Suppressor macrophage treated with lipopolysaccharide for 1 hour (primary cell): ENCODE measurements at regions not wholly inside any gene's neighbourhood (a gene's known extent, or its start where the extent isn't known, plus 50 kb on each side); places are given as distances from the start of the nearest gene placed in this dataset.
A peak's percentile ranks its signal among the peaks of the same experiment; 100 is the strongest.
"Not testable (repeated sequence)": the region's sequence is repeated elsewhere in the genome, so short reads cannot be mapped to it uniquely, and the experiment has no call there.

Source experiments
- DNase-seq, 3 donors: peaks; one replicate each; pipeline ENCODE4 v3.0.0-alpha.2; 2020 to 2022

- no peak for DNase-seq
These were observed 193.9 kb upstream of the HS6ST1 start for GRCh38 chr2:128512379-128513115.

- DNase-seq, result peak; percentile 65 to 85 (median 83)
These were observed 194.7 kb upstream of the HS6ST1 start for GRCh38 chr2:128513116-128513960.

- DNase-seq, result peak; percentile 82 to 85 (median 83)
These were observed 195.3 kb upstream of the HS6ST1 start for GRCh38 chr2:128513961-128514283.

GRCh38 chr2:128514555-128514955 is 195.9 kb upstream of the HS6ST1 start:
- DNase-seq, result no peak

GRCh38 chr2:128516938-128517337 is 198.3 kb upstream of the HS6ST1 start:
- DNase-seq, result no peak

DNA sequence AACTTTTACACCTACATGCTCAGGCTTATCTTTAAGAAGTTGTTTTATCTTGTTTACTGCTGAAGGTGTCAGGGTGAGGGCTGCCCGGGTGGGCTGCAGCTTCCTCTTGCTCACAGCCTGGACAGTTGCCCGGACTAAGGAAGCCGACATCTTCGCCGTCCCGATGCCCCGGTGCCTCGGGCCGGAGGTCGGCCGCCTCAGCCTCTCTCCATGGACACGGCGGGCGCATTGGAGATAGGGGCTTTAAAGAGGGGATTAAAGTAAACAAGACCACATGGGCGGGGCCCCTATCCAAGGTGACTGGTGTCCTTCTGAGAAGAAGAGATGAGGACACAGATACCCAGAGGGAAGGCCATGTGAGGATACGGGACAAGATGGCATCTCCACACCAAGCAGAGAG is 200.4 kb upstream of the HS6ST1 start:
- not testable (repeated sequence) for DNase-seq

DNA sequence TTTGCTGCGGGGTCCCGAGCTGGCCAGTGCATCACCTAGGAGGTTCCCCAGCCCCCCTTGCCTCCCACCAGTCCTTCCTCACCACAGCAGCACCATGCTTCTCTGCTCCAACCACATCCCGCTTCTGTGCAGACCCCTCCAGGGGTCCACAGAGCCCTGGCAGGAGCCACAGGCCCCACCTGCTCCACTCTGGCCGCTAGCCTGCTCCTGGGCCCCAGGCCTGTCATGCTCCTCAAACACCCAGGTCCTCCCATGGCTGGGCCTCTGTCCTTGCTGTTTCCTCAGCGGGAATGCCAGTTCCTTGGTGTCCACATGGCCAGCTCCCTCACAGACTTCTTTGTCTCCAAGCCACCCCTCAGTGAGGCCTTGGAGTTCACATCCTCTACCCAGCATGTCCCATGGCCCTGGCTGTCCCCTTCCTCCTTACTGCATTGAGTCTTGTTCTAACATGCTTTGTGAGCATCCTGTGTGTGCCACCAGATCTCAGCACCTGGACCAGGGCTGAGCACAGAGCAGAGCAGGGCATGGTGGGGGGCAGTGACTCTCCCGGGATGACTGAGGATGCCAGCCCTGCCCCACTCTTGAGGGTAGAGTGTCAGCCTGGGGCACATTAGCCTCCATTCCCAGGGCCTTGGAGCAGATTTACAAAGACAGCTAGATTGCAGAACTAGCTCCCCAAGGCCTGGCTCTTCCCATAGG is 201.0 kb upstream of the HS6ST1 start:
- DNase-seq, result no peak

DNA sequence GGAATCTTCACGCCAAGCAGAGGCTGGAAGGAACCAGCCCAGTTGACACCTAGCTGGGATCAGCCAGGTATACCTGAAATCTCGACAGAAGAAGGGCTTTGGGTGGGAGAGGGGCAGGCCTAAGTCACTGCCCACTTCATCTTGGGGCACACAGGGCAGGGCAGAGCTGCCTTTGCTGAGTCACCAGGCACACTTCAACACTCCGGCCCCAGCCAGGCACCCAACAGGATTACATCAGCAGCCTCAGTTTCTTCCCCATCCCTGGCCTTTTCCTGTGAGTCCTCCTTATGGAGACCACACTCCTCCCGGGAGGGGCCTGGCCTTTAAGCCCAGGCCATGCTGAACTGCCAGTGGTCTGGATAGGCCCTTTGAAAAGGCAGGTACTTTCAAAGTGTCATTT is 201.7 kb upstream of the HS6ST1 start:
- peak; percentile 54 to 67 (median 60) for DNase-seq

DNA sequence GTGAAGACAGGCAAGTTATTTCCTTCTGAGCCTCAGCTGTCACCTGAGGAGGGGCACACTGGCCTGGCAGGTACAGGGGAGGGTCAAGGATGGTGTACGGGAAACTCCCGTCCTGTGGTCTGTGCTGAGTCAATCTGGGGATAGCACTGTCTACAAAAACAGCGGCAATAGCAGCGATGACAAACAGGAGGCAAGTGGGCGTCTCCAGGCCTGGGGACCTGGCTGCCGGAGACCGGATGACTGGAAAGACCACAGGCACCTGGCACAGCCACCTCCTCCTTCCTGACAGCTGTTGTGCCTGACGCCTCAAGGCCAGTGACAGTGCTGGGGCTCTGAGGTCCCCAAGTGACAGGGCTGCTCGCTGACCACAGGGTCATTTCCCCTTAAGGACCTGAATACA is 202.1 kb upstream of the HS6ST1 start:
- DNase-seq, result peak; percentile 78 to 85 (median 80)

DNA sequence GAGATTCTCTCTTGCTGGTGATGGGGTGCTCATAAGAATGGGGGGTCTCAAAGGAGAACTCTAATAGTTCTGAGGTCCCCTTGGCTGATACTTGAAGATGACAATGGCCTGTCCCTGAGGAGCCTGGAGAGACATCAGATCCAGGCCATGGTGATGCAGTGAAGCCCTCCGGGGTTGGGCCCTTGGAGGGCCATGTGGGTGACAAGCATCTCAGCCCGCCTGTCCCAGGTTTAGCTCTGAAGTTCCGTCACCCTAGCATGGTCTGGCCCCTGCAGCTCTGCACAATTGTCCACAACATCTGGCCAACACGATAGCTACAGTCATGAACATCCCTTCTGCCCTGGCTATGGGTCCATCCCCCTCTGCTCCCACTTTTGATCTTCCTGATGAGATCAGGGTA is 202.8 kb upstream of the HS6ST1 start:
- no peak for DNase-seq

- no peak for DNase-seq
These were observed 204.2 kb upstream of the HS6ST1 start for GRCh38 chr2:128522829-128523228.

DNA sequence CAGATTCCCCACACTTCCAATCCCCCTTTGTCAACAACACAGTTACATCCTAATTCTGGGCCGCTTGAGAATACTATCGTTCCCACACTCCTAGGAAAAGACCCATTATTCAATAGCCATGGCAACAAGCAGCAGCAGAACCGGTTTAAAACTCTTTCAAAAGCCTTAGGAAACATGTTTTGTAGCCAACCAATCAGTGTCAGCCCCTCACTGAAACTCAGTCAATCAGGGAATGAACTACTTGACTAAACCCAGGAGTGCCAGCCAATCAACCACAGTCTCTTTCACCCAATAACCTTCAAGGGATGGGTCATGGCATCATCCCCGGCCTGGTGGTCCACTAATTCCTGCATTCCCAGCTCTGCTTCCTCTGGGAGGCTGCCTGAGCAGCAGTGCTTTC is 204.8 kb upstream of the HS6ST1 start:
- no peak for DNase-seq

GRCh38 chr2:128524183-128524582 is 205.5 kb upstream of the HS6ST1 start:
- no peak for DNase-seq

DNA sequence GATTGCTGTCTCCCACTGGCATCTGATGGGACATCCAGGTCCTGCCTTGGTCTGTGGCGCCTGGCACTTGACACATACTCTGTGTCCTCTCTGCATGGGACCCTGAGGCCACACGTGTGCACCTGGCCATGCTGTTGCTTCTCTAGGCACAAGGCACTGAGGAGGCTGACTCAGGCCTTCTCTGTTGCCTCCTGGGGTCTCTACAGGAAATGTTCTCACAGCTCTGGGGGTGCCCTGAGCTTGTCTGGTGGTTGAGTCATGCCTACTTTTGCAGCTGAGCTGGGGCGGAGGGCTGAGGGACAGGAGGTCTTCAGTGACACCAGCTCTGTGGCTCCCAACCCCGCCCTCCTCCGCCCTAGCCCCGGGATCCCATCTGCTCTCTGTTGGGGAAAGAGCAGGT is 207.0 kb upstream of the HS6ST1 start:
- no peak for DNase-seq

DNA sequence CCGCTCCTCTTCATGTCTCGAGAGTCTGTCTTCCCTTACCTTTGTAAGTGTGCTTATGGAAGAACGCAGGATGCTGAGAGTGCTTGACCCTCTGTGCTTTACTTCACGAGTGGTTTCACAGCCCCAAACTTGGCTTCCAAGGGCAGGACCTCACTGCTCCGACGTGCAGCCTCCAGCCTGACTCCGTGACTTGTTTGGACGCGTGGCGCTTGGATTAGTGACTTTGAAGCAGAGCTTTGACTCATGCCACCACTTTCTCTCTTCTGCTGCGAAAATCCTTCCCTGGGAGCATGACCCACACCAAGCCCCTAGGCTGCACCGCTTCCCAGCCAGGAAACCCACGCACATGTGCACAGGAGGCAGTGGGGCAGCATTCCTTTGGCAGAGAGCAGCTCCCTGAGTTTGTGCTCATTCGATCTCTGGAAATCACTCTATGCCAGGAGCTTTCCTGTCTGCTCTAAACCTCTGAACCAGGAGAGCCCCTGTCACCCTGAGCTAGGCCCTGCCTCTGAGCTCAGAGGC is 207.8 kb upstream of the HS6ST1 start:
- no peak for DNase-seq

DNA sequence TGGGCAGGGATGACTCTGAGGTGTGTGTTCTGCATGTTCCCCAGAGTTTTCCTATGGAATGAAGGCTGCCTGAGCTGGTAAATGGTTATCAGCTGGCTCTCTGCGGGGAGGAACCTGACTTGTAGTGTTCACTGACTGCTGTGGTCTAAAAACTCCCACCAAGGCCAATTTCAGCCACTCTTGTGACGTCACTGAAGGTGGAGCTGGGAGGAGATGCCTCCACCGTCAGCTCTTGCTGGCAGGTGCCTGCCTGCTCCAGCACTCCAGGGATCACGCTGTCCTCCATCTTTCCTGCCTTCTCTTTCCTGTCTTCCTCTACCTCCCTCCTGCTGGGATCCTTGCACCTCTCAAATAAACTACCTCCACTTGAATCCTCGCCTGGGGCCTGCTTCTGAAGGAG is 209.5 kb upstream of the HS6ST1 start:
- no peak for DNase-seq

DNA sequence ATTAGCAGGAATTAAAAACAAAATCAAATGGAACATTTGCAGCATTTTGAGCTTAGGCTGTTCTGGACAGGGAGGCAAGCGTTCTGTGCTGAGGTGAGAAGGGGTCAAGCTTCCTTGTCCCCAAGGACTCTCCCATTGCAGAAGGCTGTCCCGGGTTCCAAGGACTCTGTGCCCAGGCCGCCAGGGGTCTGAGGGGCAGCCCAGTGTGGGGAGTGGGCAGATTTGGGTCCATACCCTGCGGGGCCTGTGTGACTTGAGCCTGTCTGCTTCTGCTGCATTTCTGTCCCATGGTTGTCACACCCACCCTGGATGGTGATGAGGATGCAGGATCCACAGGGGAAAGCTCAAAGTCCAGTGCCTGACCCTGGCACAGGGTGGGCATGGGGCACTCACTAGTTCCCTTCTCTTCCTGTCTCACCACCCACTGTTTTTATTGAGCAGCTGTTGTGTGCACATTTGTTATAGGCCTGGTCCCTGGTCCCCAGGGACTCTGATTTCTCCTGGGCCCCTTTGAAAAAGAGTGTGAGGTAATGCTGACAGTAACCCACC is 211.4 kb upstream of the HS6ST1 start:
- DNase-seq, result no peak

- DNase-seq, result peak in 1 of 3 donors; percentile 24
These were observed 213.2 kb upstream of the HS6ST1 start for GRCh38 chr2:128531856-128532255.

DNA sequence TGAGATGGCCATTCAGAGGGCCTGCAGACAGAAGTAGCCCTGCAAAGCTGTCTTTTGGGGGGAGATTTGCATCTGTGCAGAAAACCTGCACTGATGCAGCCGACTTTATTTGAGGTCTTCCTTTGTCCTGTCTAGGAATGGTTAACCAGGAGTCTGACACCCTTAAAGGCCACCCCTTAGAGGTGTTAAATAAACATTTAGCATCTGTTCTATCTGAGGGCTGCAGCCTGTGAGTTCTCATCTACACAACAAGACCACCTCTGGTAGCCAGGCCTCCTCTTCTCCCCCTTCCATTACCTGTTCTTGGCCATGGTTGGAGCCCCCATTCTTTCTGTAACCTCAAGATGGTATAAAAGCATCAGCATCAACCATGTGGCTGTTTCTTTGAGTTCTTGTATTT is 214.4 kb upstream of the HS6ST1 start:
- DNase-seq, result no peak

- DNase-seq, result no peak
These were observed 216.2 kb upstream of the HS6ST1 start for GRCh38 chr2:128534688-128535392.

DNA sequence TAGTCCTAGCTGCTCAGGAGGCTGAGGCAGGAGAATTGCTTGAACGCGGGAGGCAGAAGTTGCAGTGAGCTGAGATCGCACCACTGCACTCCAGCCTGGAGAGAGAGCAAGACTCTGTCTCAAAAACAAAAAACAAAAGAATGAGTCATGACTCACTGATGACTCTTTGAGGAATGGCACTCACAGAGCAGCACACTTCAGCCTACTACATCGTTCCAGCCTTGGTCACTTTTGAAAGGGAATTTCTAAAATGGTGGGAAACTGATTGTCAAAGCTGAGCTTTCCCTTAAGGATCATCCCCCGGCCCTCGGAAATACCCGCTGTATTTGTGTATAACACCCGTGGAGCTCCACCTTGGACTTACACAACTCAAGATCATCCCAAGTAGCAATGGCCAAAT is 217.3 kb upstream of the HS6ST1 start:
- DNase-seq, result peak; percentile 47 to 68 (median 55)

- no peak for DNase-seq
These were observed 218.4 kb upstream of the HS6ST1 start for GRCh38 chr2:128536925-128537620.
